HG03432 (cell line): ENCODE measurements at regions not wholly inside any gene's neighbourhood (a gene's known extent, or its start where the extent isn't known, plus 50 kb on each side); places are given as distances from the start of the nearest gene placed in this dataset.
"Not testable (repeated sequence)": the region's sequence is repeated elsewhere in the genome, so short reads cannot be mapped to it uniquely, and the experiment has no call there.

Experiments
- ATAC-seq: cut with Tn5 transposase; IDR thresholded peaks from one replicate; pipeline ENCODE4 v1.9.1; 2021; ENCODE audit warnings: mild to moderate bottlenecking, moderate library complexity; ENCODE audit not compliant: unreplicated experiment

DNA sequence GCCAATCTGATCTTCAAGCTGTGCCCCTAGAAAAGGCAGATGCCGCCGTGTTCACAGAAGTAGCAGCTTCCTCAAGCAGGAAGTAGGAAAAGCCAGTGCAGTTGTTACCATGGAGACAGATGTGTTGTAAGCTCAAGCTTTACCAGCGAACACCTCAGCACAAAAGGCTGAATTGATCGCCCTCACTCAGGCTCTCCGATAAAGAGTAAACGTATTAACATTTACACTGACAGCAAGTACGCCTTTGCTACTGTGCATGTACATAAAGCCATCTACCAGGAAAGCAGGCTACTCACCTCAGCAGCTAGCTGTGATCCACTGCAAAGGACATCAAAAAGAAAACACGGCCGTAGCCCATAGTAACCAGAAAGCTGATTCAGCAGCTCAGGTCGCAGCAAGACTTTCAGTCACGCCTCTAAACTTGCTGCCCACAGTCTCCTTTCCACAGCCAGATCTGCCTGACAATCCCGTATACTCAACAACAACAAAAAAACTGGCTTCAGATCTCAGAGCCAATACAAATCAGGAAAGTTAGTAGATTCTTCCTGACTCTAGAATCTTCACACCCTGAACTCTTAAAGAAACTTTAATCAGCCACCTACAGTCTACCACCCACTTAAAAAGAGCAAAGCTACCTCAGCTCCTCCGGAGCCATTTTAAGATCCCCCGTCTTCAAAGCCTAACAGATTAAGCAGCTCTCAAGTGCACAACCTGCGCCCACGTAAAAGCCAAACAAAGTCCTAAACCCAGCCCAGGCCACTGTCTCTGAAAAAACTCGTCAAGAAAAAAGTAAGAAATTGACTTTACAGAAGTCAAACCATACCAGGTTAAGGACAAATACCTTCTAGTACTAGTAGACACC is 160.0 kb downstream of the DEFB131A start:
- ATAC-seq: not testable (repeated sequence)

DNA sequence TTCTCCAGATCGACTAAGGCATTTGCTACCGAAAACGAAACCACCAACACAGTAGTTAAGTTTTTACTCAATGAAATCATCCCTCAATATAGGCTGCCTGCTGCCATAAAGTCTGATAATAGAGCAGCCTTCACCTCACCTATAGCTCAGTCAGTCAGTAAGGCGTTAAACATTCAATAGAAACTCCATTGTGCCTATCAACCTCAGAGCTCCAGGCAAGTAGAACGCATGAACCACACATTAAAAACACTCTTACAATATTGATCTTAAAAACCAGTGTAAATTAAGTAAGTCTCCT is 160.6 kb downstream of the DEFB131A start:
- not testable (repeated sequence) for ATAC-seq

DNA sequence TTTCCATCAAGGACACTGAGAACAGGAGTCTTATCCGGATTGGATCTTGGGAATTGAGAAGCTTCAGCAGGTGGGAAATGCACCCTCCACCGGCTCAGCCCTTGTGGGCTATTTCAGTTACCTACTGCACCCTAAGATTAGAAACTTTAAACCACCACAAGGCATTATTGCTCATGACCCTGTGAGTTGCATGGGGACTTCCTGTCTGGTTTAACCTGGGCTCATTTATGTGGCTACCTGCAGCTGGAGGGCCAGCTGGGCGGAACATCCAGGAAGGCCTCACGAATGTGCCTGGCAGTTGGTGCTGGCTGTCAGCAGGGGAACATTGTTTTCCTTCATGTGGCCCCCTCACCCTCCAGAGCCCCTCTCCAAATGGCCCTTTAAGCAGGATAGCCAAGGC is 164.1 kb downstream of the DEFB131A start:
- no peak for ATAC-seq

DNA sequence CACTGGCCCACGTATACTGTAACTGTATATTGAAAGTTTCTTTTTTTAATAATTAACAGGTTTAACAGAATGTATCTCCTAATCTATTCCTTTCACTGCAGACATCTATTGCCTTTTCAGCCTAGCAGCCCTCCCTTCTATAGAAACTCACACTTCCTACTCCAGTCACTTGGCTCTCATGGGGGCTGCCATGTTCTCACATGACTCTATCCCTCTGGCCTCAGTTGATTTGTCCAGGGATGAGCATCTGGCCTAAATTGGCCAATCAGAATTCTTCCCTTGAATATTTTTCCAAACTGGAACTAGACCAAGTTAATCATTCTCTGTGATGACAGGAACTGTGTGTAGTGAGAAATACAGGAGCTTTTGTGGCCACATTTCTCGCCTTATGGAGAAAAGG is 166.1 kb downstream of the DEFB131A start:
- ATAC-seq: not testable (repeated sequence)

DNA sequence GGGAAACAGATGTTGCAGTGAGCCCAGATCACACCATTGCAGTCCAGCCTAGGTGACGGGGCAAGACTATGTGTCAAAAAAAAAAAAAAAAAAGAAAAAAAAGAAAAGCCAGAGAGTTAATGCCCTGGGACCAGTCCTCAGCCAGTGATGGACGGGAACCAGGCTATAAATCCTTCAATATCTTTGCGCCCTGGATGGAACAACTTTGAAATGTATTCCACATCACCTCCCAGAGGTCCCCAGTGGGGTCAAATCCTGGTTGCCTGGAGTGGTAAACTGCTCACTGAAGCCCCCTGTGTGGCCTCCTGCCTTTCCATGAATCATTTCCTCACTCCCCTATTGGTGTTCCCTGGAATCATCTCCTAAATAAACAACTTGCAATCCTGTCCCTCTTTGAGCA is 166.9 kb downstream of the DEFB131A start:
- no peak for ATAC-seq

DNA sequence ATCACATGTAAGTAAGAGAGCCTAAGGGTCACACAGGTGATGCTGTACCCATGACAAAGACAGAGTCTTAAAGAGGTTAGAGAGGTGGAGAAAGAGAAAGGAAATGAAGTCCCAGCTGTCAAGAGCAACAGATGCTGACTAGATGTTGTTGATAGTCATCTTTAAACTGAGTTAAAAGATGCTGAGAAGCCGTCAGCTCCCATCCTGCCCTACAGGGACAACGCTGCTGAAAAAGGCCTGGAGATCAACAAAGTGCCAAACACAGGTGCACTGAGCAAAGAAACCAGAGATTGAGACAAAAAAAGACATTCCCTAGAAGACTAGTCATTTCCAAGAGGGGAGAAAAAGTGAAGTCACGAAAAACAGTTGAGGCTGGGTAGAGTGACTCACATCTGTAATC is 145.0 kb upstream of the DRD5 start:
- not testable (repeated sequence) for ATAC-seq

DNA sequence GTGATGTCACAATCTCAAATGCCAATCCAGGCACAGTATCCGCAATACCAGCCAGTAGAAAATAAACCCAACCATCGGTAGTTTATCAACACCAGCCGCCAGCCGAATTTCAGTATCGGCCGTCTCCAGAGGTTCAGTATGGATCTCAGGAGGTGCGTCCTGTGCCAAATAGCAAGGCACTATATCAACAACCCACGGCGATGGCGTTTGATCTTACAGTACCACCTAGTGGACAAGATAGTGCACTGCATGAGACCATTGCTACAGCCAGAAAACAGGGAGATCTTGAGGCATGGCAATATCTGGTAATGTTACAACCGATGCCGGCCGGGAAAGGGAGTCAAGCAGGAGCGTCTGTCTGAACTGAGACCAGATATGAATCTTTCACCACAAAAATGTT is 121.8 kb upstream of the DRD5 start:
- not testable (repeated sequence) for ATAC-seq

DNA sequence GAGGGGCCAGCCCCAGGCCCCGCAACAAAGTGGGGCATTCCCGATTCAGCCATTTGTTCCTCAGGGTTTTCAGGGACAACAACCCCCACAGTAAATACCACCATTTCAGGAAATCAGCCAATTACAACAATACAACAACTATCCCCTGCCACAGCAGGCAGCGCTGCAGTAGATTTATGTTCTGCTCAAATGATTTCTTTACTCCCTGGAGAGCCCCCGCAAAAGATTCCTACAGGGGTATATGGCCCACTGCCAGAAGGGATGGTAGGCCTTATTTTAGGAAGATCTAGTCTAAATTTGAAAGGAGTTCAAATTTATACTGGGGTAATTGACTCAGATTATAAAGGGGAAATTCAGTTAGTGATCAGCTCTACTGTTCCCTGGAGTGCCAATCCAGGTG is 120.5 kb upstream of the DRD5 start:
- not testable (repeated sequence) for ATAC-seq

DNA sequence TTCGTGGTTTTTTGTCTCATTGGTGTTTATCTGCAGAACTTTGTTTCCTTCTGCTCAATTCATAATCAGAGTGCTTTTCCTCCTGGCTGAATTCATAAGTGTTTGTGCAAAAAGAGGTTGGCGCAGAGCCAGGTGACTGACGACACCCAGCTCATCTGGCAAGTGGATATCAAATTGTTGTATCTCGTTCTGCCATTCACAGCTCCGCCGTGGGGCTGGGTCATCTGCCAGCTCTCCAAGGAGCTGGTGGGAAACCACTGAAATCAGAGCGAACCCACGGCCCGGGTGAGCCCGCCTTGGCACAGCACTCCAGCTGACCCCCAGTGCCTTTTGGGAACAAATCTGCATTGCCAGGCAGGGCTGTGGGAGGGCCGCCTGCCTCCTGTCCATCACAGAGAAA is 110.7 kb upstream of the DRD5 start:
- ATAC-seq: not testable (repeated sequence)

DNA sequence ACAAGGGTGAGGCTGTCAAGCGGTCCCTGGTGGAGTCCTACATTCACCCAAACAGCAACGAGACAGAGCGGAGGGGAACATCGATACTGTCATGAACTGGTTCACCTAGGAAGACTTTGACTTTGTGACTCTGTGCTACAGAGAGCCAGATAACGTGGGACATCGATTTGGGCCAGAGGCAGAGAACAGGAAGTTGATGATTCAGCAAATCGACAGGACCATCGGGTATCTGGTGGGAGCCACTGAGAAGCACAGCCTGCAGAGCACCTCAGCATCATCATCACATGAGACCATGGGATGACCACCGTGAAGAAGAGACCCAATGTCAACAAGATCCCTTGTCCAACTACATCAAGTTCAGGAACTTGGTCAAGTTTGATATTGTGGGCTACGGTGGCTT is 104.1 kb upstream of the DRD5 start:
- not testable (repeated sequence) for ATAC-seq

DNA sequence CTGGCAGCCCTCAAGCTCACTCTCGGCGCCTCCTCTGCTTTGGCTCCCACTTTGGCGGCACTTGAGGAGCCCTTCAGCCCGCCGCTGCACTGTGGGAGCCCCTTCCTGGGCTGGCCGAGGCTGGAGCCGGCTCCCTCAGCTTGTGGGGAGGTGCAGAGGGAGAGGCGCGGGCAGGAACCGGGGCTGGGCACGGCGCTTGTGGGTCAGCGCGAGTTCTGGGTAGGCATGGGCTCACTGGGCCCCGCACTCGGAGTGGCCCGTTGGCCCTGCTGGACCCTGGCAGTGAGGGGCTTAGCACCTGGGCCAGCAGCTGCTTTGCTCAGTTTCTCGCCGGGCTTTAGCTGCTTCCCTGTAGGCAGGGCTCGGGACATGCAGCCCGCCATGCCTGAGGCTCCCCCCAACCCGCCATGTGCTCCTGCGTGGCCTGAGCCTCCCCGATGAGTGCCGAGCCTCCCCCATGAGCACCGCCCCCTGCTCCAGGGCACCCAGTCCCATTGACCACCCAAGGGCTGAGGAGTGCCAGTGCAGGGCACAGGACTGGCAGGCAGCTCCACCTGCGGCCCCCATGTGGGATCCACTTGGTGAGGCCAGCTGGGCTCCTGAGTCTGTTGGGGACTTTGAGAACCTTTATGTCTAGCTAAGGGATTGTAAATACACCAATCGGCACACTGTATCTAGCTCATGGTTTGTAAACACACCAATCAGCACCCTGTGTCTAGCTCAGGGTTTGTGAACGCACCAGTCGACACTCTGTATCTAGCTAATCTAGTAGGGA is 101.5 kb upstream of the DRD5 start:
- no peak for ATAC-seq

DNA sequence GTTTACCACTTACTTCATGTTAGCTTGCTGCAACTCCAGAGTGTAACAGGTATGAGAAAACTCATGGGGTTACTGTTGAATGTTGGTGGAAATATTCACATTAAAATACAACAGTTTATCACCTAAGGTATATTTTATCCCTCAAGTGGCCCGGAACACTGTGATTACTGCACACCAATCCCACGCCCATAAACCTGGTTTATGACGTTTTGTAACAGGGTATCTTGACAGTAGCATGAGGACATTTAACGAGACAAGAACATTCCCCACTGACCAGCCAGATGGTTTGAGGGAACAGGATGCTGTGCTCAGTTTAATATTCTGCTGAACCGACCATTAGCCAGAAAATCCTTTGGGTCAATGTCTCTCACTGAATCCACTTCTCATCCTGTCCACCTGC is 98.3 kb upstream of the DRD5 start:
- ATAC-seq: not testable (repeated sequence)

DNA sequence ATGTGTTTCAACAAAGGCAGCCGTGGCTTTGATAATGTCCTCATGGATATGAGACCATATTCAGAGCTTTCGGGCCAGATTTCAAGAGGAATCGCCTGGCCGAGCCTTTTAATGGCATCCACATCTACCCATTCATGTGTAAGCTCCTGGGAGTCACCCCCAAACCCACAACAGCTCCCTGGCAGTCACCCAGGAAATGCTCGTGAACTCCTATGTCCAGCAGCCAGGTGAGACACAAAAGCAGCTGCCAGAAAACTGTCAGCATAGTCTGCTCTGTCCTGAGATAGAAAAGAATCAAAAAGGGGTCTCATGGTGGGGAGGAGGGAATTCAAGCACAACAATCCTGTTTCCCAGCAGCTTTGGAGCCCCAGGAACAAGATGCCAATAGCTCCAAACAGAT is 96.4 kb upstream of the DRD5 start:
- not testable (repeated sequence) for ATAC-seq

DNA sequence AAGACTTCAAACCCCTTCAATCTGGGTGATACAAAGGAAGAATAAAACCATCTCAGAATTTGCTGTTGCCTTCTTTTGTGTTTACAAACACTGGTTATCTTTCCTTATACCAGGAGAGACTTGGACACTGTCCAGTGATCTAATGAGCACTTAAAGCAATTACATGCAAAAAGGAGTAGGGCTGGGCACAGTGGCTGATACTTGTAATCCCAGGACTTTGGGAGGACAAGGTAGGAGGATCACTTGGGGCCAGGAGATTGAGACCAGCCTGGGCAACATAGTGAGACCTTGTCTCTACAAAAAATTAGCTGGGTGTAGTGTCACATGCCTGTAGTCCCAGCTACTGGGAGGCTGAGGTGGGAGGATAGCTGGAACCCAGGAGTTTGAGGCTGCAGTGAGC is 95.7 kb upstream of the DRD5 start:
- no peak for ATAC-seq

DNA sequence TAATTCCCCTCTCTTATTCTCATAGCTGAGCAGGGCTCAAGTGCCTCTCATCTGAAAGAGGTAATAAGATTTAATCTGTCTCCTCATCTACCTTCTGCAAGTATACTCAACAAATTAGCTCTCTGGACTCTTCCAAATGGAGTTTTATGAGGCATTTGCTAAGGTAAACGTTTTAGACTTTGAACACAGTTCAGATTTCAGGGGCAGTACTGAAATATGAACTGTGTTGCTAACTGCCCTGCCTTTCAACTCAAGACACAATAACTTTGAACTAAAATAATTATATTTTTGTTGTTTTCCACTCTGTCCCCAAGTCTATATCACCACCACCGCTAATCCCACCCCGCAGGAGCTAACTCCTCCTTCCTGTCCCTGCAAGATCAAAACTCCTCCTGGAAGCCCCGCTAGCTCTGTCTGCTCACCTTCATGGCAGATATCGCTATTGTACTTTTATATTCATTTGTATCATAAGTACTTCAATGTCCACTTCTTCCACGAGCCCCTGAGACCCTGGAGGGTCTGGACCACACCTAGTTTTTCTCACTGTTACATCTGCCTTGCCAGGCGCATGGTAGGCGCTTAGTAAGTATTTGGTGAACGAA is 90.7 kb upstream of the DRD5 start:
- ATAC-seq: not testable (repeated sequence)

DNA sequence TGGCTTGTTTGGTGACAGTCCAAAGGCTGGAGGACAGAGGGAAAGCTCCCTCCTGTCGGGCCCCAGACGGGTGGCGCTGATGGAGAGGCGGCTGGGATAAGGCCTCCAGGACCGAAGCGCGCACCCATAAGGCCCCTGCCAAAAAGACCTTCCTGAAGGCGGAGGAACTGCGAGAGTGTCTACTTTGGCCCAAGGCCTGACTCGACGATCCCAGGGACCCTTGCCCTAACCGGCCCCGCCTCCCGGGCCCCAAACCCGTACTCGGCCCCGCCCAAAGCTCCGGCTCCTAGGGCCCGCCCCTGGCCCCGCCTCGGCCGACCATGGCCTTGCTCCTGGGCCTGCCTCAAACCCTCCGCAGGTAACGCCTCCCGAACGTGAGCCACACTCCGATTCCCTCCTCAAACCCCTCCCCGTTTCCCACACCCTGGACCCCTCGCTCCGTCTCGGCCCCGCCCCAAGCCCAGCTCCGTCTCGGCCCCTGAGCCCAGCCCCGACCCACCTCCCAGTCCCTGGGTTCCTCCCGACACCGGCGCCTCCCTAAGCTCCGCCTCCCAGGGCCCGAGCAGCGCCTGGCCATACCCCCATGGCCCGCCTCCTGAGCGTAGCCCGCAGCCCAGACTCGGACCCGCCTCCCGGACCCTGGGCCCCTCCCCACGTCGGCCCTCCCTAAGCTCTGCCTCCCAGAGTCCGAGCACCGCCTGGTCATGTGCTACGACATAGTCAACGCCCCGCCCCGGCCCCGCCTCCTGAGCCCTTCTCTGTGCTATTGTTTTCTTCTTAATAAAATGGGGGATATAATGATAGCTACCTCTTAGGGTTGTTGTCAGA is 90.0 kb upstream of the DRD5 start:
- peak; percentile 100 for ATAC-seq

DNA sequence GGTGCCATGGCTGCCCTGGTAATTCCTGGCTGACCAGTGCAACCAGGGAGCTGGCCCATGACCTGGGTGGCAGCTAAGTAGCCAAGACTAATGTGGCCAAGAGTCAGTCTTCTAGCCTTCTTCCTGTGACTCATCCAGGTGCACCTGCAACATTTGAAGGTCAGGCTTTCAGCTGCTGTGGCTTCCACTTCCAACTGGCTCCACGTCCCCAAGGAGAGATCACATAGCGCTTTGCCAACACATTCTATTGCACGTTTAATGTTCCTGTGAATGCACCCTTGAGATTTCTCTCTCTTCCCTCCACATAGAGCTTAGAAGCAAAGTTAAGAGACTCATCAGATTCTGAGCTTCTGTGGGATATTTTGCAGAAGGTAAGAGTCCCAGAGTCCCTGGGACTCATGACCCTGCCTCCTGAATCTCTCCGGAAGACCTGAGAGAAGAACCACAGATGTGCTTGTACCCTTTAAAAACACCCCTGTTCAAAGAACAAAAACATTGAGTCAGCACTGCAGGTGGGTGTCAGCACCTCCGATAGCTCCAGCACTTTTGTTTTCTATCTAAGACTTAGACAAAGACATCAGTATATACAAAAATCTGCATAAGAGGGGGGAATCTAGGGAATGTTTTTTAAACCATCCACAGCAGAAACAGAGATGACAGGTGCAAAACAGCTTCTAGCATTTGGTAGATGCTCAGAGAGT is 88.5 kb upstream of the DRD5 start:
- ATAC-seq: not testable (repeated sequence)

DNA sequence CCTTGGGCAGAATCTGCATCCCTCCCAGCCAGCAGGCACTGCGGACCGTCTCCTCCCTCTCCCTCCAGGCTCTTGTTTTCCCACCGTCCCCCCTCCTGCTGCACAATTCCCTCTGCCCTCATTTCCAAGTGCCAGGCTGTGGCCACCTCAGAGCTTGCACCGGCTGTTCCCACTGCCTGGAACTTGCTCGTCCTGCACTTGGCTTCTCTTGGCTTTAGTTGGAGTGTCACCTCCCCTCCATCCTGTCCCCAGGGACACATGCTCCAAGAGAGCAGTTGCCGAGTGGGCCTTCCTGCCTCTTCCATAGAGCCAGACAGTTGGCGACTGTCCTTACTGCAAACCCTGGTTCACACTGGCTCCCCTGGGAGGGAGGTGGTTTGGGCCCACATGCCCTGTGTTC is 87.0 kb upstream of the DRD5 start:
- ATAC-seq: not testable (repeated sequence)

DNA sequence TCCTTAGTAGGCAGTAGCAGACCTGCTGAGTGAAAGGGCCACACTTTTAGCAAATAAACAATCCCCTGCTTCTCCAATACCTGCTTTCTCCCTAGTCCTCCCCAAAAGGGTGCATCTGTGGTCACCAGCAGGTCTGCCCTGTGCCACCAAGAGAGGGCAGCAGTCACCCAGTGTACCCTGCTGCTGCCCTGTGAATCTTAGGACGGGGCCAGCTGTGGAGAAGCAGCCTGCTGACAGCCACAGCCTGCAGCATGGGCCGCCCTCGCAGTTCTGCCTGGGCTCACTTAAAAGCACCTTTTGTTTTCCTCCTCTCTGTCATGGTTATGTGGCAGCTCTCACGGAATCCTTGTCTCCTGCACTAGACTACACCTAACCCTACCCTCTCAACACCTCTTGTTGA is 85.4 kb upstream of the DRD5 start:
- not testable (repeated sequence) for ATAC-seq

DNA sequence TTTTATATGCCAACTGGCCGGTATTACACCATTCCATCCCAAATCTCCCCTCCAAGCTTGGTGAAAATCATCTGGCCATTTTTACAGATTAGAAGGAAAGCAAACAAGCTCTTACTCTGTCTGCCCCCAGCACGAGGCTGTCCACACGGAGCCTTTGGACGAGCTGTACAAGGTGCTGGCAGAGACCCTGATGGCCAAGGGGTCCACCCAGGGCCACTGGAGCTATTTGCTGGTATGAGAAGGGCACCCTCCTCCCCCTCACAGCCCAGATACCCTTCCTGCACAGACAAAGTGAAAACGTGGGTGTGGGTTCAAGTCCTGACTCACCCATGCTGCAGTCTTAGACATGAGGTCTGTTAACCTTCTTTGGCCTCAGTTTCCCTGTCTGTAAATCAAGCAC is 84.9 kb upstream of the DRD5 start:
- ATAC-seq: not testable (repeated sequence)
